ENCODE measurements at regions not wholly inside any gene's neighbourhood (a gene's known extent, or its start where the extent isn't known, plus 50 kb on each side); places are given as distances from the start of the nearest gene placed in this dataset.
"Not testable (repeated sequence)": the region's sequence is repeated elsewhere in the genome, so short reads cannot be mapped to it uniquely, and the experiment has no call there.

DNA sequence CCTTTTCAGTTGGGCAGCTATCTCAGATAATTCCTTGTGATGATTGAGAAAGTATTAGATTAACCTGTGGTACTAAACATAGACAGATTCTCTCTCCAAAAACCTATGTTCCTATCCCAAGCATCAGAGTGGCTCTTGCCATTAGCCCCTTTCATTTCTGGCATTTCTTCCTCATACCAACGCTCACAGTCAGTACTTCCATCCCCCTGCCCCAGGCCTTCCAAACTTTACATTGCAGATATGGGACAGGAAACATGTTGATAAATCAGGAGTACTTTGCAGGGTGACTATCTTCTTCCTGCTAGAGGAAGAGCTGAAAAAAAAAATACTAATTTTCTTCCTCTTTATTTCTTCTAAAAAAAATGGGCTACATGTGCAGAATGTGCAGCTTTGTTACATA lies 442.6 kb upstream of the RGMB start:
- no peak for FAIRE-seq
- H3K27me3 ChIP-seq (ENCODE audit: control insufficient read depth, insufficient read depth, low read length), result no peaks in the 10 kb centered on the region
- no peak overlapping the region for H3K4me3 ChIP-seq (ENCODE audit: low read depth, low read length)
- DNase-seq (ENCODE audit: low read depth), result no peak
- TF ChIP-seq, protein P1, sequence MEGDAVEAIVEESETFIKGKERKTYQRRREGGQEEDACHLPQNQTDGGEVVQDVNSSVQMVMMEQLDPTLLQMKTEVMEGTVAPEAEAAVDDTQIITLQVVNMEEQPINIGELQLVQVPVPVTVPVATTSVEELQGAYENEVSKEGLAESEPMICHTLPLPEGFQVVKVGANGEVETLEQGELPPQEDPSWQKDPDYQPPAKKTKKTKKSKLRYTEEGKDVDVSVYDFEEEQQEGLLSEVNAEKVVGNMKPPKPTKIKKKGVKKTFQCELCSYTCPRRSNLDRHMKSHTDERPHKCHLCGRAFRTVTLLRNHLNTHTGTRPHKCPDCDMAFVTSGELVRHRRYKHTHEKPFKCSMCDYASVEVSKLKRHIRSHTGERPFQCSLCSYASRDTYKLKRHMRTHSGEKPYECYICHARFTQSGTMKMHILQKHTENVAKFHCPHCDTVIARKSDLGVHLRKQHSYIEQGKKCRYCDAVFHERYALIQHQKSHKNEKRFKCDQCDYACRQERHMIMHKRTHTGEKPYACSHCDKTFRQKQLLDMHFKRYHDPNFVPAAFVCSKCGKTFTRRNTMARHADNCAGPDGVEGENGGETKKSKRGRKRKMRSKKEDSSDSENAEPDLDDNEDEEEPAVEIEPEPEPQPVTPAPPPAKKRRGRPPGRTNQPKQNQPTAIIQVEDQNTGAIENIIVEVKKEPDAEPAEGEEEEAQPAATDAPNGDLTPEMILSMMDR (IDR thresholded peaks at IDR 0.05; ENCODE audit: insufficient read depth, low read length, severe bottlenecking), result no peak
- H3K36me3 ChIP-seq (ENCODE audit: control insufficient read depth, insufficient read depth, low read length), result no peaks in the 10 kb centered on the region

DNA sequence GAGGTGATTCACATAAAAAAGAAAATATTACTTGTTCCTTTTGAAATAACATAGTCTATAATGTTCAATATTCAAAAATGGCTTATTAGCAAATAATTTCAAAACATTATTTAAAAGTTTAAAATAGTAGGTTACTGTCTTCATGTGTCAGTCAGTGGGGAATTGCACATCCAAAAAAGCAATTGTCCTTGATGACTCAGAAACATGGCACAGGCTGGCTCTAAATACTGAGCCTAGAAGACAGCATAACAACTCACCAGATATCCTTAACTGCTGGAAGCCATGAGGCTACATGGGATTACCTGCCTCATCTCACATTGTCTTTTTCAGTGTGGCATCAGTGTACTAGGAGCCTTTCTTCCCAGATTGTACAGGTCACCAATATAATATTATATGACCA lies 439.5 kb upstream of the RGMB start:
- Histone ChIP-seq H3K4me3 (ENCODE audit: low read depth, low read length) (no peak overlapping the region), H3K36me3 (ENCODE audit: control insufficient read depth, insufficient read depth, low read length) (no peaks in the 10 kb centered on the region), H3K27me3 (ENCODE audit: control insufficient read depth, insufficient read depth, low read length) (no peaks in the 10 kb centered on the region)
- TF ChIP-seq, protein P1 (IDR thresholded peaks at IDR 0.05; ENCODE audit: insufficient read depth, low read length, severe bottlenecking), result no peak
- peak; percentile 17 for DNase-seq (ENCODE audit: low read depth)
- FAIRE-seq, result no peak

DNA sequence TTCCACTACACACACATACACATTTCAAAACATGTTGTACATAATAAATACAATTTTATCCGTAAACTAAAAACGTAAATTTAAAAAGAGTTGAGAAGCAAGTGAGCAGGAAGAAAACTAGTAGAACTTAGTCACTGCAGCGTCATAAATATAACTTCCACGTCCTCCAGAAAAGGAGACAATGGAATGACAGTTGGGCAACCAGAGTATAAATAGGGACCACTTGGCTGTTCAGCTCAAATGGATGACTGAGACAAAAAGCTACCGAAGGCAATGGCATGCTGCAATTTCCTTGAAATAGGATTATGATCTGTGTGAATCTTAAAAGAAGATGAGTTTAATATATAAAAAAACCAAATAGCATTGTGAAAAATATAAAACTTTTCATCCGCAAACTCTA lies 438.5 kb upstream of the RGMB start:
- TF ChIP-seq, protein P1 (IDR thresholded peaks at IDR 0.05; ENCODE audit: insufficient read depth, low read length, severe bottlenecking), result no peak
- H3K36me3 ChIP-seq (ENCODE audit: control insufficient read depth, insufficient read depth, low read length), result no peaks in the 10 kb centered on the region
- no peak for DNase-seq (ENCODE audit: low read depth)
- FAIRE-seq, result no peak
- no peak overlapping the region for H3K4me3 ChIP-seq (ENCODE audit: low read depth, low read length)
- no peaks in the 10 kb centered on the region for H3K27me3 ChIP-seq (ENCODE audit: control insufficient read depth, insufficient read depth, low read length)

DNA sequence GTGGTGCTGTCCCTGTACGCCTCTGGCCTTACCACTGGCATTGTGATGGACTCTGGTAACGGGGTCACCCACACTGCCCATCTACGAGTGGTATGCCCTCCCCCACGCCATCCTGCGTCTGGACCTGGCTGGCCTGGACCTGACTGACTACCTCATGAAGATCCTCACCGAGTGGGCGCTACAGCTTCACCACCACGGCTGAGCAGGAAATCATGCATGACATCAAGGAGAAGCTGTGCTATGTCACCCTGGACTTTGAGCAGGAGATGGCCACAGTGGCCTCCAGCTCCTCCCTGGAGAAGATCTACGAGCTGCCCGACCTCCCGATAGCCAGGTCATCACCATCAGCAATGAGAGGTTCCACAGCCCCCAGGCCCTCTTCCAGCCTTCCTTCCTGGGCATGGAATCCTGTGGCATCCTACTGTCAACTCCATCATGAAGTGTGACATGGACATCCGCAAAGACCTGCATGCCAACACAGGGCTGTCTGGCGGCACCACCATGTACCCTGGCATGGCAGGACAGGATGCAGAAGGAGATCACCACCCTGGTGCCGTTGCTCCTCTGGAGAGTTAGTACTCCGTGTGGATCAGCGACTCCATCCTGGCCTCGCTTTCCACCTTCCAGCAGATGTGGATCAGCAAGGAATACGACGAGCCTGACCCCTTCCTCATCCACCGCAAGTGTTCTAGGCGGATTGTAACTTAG lies 434.2 kb upstream of the RGMB start:
- TF ChIP-seq, protein P1 (IDR thresholded peaks at IDR 0.05; ENCODE audit: insufficient read depth, low read length, severe bottlenecking), result no peak
- peak; percentile 62 for FAIRE-seq
- no peak for DNase-seq (ENCODE audit: low read depth)
- no peaks in the 10 kb centered on the region for H3K36me3 ChIP-seq (ENCODE audit: control insufficient read depth, insufficient read depth, low read length)
- no peaks in the 10 kb centered on the region for H3K27me3 ChIP-seq (ENCODE audit: control insufficient read depth, insufficient read depth, low read length)
- H3K4me3 ChIP-seq (ENCODE audit: low read depth, low read length), result no peak overlapping the region

DNA sequence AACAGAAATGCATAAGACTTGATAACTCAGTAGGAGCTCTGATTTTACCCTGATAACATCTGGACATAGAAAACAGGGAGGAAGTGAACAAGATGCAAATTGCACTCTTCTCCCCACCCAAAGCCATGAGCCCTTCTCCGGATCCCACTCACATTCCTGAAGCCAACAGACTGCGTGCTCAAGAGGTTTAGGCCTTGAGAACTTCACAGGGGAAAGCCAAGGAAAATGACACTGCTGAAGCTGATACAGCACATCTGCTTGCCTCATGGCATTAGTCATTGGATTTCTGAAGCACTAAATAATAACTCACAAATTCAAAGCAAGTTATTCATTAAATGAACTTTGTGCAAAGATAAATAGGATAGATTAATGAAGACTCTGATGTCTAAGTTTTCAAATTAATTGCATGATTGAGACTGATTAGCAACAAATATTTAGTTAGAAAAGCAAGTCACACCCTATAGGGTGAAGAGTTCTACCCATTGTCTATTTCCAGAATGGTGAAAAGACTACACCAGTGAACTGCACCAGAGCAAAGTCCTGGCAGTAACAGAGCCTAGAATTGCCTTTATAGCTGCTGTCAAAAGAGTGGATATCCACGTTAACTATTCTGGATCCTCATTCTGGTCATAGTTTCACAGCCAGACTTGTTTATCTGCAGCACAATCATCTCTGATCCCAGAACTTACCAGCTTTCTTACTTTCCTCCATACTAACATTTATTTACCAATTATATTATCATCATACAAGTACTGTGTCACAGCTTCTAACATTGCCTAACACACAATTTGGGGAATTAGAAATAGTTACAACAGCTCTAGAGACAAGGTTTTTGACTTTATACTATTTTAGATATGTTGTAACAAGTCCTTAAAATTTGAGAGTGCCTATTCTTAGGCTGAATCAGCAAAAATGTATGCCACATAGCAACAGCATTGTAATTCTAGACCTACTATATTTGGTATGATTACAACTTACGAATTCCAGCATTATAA lies 432.1 kb upstream of the RGMB start:
- no peaks in the 10 kb centered on the region for H3K27me3 ChIP-seq (ENCODE audit: control insufficient read depth, insufficient read depth, low read length)
- no peak for FAIRE-seq
- TF ChIP-seq, protein P1 (IDR thresholded peaks at IDR 0.05; ENCODE audit: insufficient read depth, low read length, severe bottlenecking), result no peak
- DNase-seq (ENCODE audit: low read depth), result peak; percentile 68
- no peaks in the 10 kb centered on the region for H3K36me3 ChIP-seq (ENCODE audit: control insufficient read depth, insufficient read depth, low read length)
- H3K4me3 ChIP-seq (ENCODE audit: low read depth, low read length), result no peak overlapping the region

DNA sequence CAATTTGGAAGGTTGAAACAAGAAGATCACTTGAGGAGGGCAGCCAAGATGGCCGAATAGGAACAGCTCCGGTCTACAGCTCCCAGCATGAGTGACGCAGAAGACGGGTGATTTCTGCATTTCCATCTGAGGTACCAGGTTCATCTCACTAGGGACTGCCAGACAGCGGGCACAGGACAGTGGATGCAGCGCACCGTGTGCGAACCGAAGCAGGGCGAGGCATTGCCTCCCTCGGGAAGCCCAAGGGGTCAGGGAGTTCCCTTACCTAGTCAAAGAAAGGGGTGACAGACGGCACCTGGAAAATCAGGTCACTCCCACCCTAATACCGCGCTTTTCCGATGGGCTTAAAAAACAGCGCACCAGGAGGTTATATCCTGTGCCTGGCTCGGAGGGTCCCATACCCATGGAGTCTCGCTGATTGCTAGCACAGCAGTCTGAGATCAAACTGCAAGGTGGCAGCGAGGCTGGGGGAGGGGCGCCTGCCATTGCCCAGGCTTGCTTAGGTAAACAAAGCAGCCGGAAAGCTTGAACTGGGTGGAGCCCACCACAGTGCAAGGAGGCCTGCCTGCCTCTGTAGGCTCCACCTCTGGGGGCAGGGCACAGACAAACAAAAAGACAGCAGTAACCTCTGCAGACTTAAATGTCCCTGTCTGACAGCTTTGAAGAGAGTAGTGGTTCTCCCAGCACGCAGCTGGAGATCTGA lies 430.4 kb upstream of the RGMB start:
- H3K27me3 ChIP-seq (ENCODE audit: control insufficient read depth, insufficient read depth, low read length); FAIRE-seq; H3K36me3 ChIP-seq (ENCODE audit: control insufficient read depth, insufficient read depth, low read length); DNase-seq (ENCODE audit: low read depth); H3K4me3 ChIP-seq (ENCODE audit: low read depth, low read length): not testable (repeated sequence)
